ENCODE measurements at regions not wholly inside any gene's neighbourhood (a gene's known extent, or its start where the extent isn't known, plus 50 kb on each side); places are given as distances from the start of the nearest gene placed in this dataset.

GRCh38 chr15:54808321-54808720, 388.4 kb downstream of the RSL24D1 start:
- TF ChIP-seq GLIS3 (CRISPR knock-in tag; IDR thresholded peaks at IDR 0.05) (no peak), ZFP30 (CRISPR knock-in tag; IDR thresholded peaks at IDR 0.05) (no peak), PATZ1 (CRISPR knock-in tag; IDR thresholded peaks at IDR 0.05; ENCODE audit: borderline replicate concordance) (no peak), ZNF8 (CRISPR knock-in tag; IDR thresholded peaks at IDR 0.05) (no peak), ARNTL (CRISPR knock-in tag; IDR thresholded peaks at IDR 0.05; ENCODE audit: borderline replicate concordance, low read depth) (no peak), TOX (CRISPR knock-in tag; IDR thresholded peaks at IDR 0.05; ENCODE audit: borderline replicate concordance) (no peak), TSHZ2 (CRISPR knock-in tag; IDR thresholded peaks at IDR 0.05) (no peak), ISL1 (CRISPR knock-in tag; IDR thresholded peaks at IDR 0.05) (no peak)

Measured in SK-N-SH treated with all-trans-retinoic acid at 6 μM for 48 hours (cell line).